K562 (cell line): ENCODE measurements at regions not wholly inside any gene's neighbourhood (a gene's known extent, or its start where the extent isn't known, plus 50 kb on each side); places are given as distances from the start of the nearest gene placed in this dataset.

Source experiments
- ATAC-seq: fragments of 200-7000 bp; cut with Tn5 transposase; 3 replicates; pipeline ENCODE4 v1.9.1; 2020; ENCODE audit warnings: moderate library complexity
- BruUV-seq: library from RNA; stranded (reverse); fragments of 400-500 nt; replicated peaks from 2 replicates; lab custom pipeline; 2021; lab: Mats Ljungman, UMichigan
- CTCF ChIA-PET: fragments of 300-600 bp; formaldehyde crosslinking; extraction: SDS; loops from one replicate; lab custom pipeline; 2021; ENCODE audit warnings: low intra/inter-chr PET ratio; lab: Yijun Ruan, JAX
- POLR2A ChIA-PET: fragments of 300-600, 350-650 bp; sonication (Branson Sonifier 250); formaldehyde crosslinking; extraction: SDS; loops from one replicate; lab custom pipeline; 2021; ENCODE audit warnings: antibody characterized with exemption, inconsistent platforms; lab: Yijun Ruan, JAX
- DNase-seq, 4 experiments: peaks; one replicate each; pipeline versions ENCODE4 v3.0.0 to v3.0.0-alpha.2; 2011 to 2018; ENCODE audit warnings: low spot score in 3 of 4, mixed read lengths in 3 of 4; ENCODE audit errors: extremely low read depth in 1 of 4
- FAIRE-seq: peaks from 2 replicates; lab custom pipeline; 2011; peaks lifted over from hg19 to GRCh38; lab: Jason Lieb, UNC
- H2AFZ ChIP-seq: 2 replicates; pipeline ENCODE4 v1.6.0; 2011; ENCODE audit warnings: low read depth, low read length, control low read depth, inconsistent platforms
- H3K27ac ChIP-seq: fragments of 200-600 bp; 3 replicates; pipeline ENCODE4 v1.8.0; 2011; ENCODE audit warnings: low read depth, mild to moderate bottlenecking, control low read depth, inconsistent platforms, low read length, moderate library complexity, mixed read lengths; ENCODE audit errors: extremely low read depth
- H3K27me3 ChIP-seq, 2 experiments: fragments of 300-600 bp in 1 of 2; 2 replicates in 1 of 2; 3 replicates in 1 of 2; pipeline versions ENCODE4 v1.6.0 to v1.8.0; 2011; ENCODE audit warnings: inconsistent platforms in 2 of 2, low read length in 2 of 2, mild to moderate bottlenecking in 1 of 2, mixed read lengths in 1 of 2, moderate library complexity in 1 of 2; ENCODE audit not compliant: control insufficient read depth in 2 of 2, insufficient read depth in 2 of 2
- H3K36me3 ChIP-seq: fragments of 300-600 bp; 3 replicates; pipeline ENCODE4 v1.8.0; 2011; ENCODE audit warnings: mild to moderate bottlenecking, low read length, inconsistent platforms; ENCODE audit not compliant: control insufficient read depth, insufficient read depth
- H3K4me1 ChIP-seq, 2 experiments: fragments of 200-600 bp in 1 of 2; replicated peaks in 1 of 2; 2 replicates in 1 of 2; 3 replicates in 1 of 2; pipeline versions ENCODE4 v1.5.1 to v1.8.0; 2011; ENCODE audit warnings: inconsistent platforms in 2 of 2, low read length in 2 of 2, mild to moderate bottlenecking in 1 of 2, mixed read lengths in 1 of 2, moderate library complexity in 1 of 2; ENCODE audit not compliant: control insufficient read depth in 2 of 2, insufficient read depth in 2 of 2
- H3K4me2 ChIP-seq: 2 replicates; pipeline ENCODE4 v1.6.1; 2011; ENCODE audit warnings: low read length, control low read depth, inconsistent platforms, mixed read lengths; ENCODE audit not compliant: insufficient read depth
- H3K4me3 ChIP-seq: fragments of 200-600 bp; sonication (generic), shearing (Covaris generic); 2 replicates; pipeline ENCODE4 v1.5.1; 2016; ENCODE audit warnings: control low read depth, inconsistent platforms
- H3K79me2 ChIP-seq: fragments of 200-600 bp; 3 replicates; pipeline ENCODE4 v1.8.0; 2011; ENCODE audit warnings: low read length, inconsistent platforms; ENCODE audit not compliant: control insufficient read depth, insufficient read depth
- H3K9ac ChIP-seq, 2 experiments: 2 replicates each; pipeline versions ENCODE4 v1.6.0 to v1.6.1; 2011; ENCODE audit warnings: low read depth in 2 of 2, low read length in 2 of 2, control low read depth in 1 of 2, inconsistent platforms in 1 of 2, mild to moderate bottlenecking in 1 of 2, mixed read lengths in 1 of 2; ENCODE audit not compliant: insufficient read depth in 1 of 2
- H3K9me1 ChIP-seq: one replicate; pipeline ENCODE4 v1.6.0; 2011; ENCODE audit warnings: inconsistent platforms, mild to moderate bottlenecking, low read length, moderate library complexity; ENCODE audit not compliant: control insufficient read depth, insufficient read depth
- H3K9me3 ChIP-seq: replicated peaks from 2 replicates; pipeline ENCODE4 v1.5.1; 2011; ENCODE audit warnings: low read depth, low read length, inconsistent platforms; ENCODE audit not compliant: control insufficient read depth, insufficient read depth
- H4K20me1 ChIP-seq: replicated peaks from 2 replicates; pipeline ENCODE4 v1.6.1; 2011; ENCODE audit warnings: low read length, inconsistent platforms, mixed read lengths; ENCODE audit not compliant: control insufficient read depth, insufficient read depth
- CBFA2T3 ChIP-seq: fragments of 450-650 bp; IDR thresholded peaks from 2 replicates; pipeline ENCODE4 v1.6.1; 2017
- CCAR2 ChIP-seq: fragments of 200-400 bp; formaldehyde crosslinking; IDR thresholded peaks from 2 replicates; pipeline ENCODE4 v1.6.1; 2017; ENCODE audit warnings: mild to moderate bottlenecking, low read depth, low read length
- HCFC1 ChIP-seq: IDR thresholded peaks from 2 replicates; pipeline ENCODE4 v1.6.1; 2012; ENCODE audit warnings: low read depth, low read length, improper control_type of control experiment
- HDAC8 ChIP-seq: fragments of 450-650 bp; IDR thresholded peaks from 2 replicates; pipeline ENCODE4 v1.6.1; 2016; ENCODE audit warnings: mild to moderate bottlenecking, missing genetic modification characterization, moderate library complexity, missing compliant biosample characterization
- KLF16 ChIP-seq: IDR thresholded peaks from 2 replicates; pipeline ENCODE4 v1.6.1; 2016; ENCODE audit warnings: antibody characterized with exemption
- NBN ChIP-seq: fragments of 450-650 bp; IDR thresholded peaks from 2 replicates; pipeline ENCODE4 v1.6.1; 2016; ENCODE audit warnings: low read depth, mild to moderate bottlenecking
- POLR2G ChIP-seq: fragments of 200-400 bp; formaldehyde crosslinking; IDR thresholded peaks from 2 replicates; pipeline ENCODE4 v1.6.1; 2017; ENCODE audit warnings: low read depth, mild to moderate bottlenecking, antibody characterized with exemption, low read length, moderate library complexity
- POU5F1 ChIP-seq: fragments of 150-350 bp; IDR thresholded peaks from 2 replicates; pipeline ENCODE4 v1.6.1; 2014; ENCODE audit warnings: borderline replicate concordance, low read length, low read depth, mild to moderate bottlenecking; ENCODE audit not compliant: partially characterized antibody
- YY1 ChIP-seq, 3 experiments: IDR thresholded peaks; 2 replicates each; pipeline ENCODE4 v1.6.1; 2011; ENCODE audit warnings: low read length in 2 of 3, mild to moderate bottlenecking in 2 of 3, moderate library complexity in 2 of 3, borderline replicate concordance in 1 of 3, control low read depth in 1 of 3, low read depth in 1 of 3; ENCODE audit not compliant: insufficient read depth in 3 of 3, insufficient replicate concordance in 2 of 3, control insufficient read depth in 1 of 3, insufficient read length in 1 of 3; ENCODE audit errors: extremely low read depth in 1 of 3
- ZNF140 ChIP-seq: fragments of 250-450 bp; sonication (Bioruptor Pico); IDR thresholded peaks from 2 replicates; pipeline ENCODE4 v1.8.0; 2021; ENCODE audit warnings: moderate library complexity, mild to moderate bottlenecking, inconsistent platforms
- ZNF655 ChIP-seq: fragments of 250-450 bp; sonication (Bioruptor Pico); IDR thresholded peaks from 2 replicates; pipeline ENCODE4 v1.5.0; 2021
- in situ Hi-C: fragments of 300-500 bp; cut with MboI; formaldehyde crosslinking; loops from 4 replicates; pipeline ENCODE4 v1.15.0; 2018; ENCODE audit warnings: inconsistent platforms, mixed read lengths
- intact Hi-C: fragments of 100-400 bp; cut with micrococcal nuclease; formaldehyde crosslinking; loops from 2 replicates; pipeline ENCODE4 v1.14.2; 2022
- TF ChIP-seq, protein P1 (sequence below): fragments of 450-650 bp; IDR thresholded peaks from 2 replicates; pipeline ENCODE4 v1.6.1; 2016; ENCODE audit warnings: antibody characterized with exemption

DNA sequence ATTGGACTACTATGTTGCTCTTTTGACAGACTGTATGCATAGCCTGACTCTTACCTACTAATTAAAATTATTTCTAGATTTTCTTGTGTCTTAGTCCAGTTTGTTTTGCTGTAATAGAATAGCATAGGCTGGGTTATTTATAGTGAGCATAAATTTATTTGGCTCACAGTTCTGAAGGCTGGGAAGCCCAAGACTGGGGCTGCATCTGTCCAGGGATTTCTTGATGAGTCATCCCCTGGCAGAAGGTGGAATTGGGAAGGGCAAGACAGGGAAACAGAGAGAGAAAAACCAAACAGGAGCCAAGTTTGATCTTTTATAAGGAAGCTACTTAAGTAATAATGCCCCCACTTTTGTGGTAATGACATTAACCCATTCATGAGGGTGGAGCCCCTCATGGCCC is 759.2 kb upstream of the LRFN5 start:
- no TSS peak for BruUV-seq
- Histone ChIP-seq H3K4me3 (no peak overlapping the region), H3K4me2 (no peak overlapping the region), H3K9me3 (no peaks in the 10 kb centered on the region), H3K36me3 (no peaks in the 10 kb centered on the region), H3K4me1 (no peaks in the 10 kb centered on the region), H2AFZ (no peak overlapping the region), H4K20me1 (no peaks in the 10 kb centered on the region), H3K27me3 (no peaks in the 10 kb centered on the region), H3K9ac (no peak overlapping the region)
- CTCF ChIA-PET: no interaction called here
- FAIRE-seq: no peak
- POLR2A ChIA-PET: no interaction called here
- TF ChIP-seq, protein P1, sequence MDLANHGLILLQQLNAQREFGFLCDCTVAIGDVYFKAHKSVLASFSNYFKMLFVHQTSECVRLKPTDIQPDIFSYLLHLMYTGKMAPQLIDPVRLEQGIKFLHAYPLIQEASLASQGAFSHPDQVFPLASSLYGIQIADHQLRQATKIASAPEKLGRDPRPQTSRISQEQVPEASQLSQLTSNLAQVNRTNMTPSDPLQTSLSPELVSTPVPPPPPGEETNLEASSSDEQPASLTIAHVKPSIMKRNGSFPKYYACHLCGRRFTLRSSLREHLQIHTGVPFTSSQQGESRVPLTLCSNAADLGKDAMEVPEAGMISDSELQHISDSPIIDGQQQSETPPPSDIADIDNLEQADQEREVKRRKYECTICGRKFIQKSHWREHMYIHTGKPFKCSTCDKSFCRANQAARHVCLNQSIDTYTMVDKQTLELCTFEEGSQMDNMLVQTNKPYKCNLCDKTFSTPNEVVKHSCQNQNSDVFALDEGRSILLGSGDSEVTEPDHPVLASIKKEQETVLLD: no peak
- TF ChIP-seq ZNF655 (CRISPR knock-in tag): no peak
- TF ChIP-seq CBFA2T3: no peak
- TF ChIP-seq KLF16: no peak
- no peak for TF ChIP-seq ZNF140 (CRISPR knock-in tag)
- no peak for TF ChIP-seq HCFC1
- no peak for TF ChIP-seq POU5F1
- TF ChIP-seq POLR2G: no peak
- TF ChIP-seq HDAC8 (tag): no peak
- TF ChIP-seq CCAR2: no peak
- no peak for TF ChIP-seq YY1 (IDR thresholded peaks at IDR 0.05; ENCODE audit: borderline replicate concordance in 1 of 3, control insufficient read depth in 1 of 3, extremely low read depth in 1 of 3, insufficient read depth in 3 of 3, insufficient read length in 1 of 3, insufficient replicate concordance in 2 of 3, low read depth in 1 of 3, low read length in 2 of 3)
- TF ChIP-seq NBN: no peak
- TF ChIP-seq, all 486 proteins: peak for 0
- Histone ChIP-seq H3K9me1 (no peaks in the 10 kb centered on the region), H3K27ac (no peak overlapping the region), H3K79me2 (no peaks in the 10 kb centered on the region)
- ATAC-seq: no peak
- intact Hi-C loops (no loop called here), in situ Hi-C loops (no loop called here)
- DNase-seq: no peak
